IgD-negative memory B cell (primary cell): ENCODE measurements at regions not wholly inside any gene's neighbourhood (a gene's known extent, or its start where the extent isn't known, plus 50 kb on each side); places are given as distances from the start of the nearest gene placed in this dataset.
A peak's percentile ranks its signal among the peaks of the same experiment; 100 is the strongest.

Experiments
- H3K27ac Mint-ChIP-seq, 3 donors: one replicate each; pipeline ENCODE4 v1.8.0; 2020 to 2022; ENCODE audit warnings: mild to moderate bottlenecking in 3 of 3, mixed read lengths in 3 of 3, moderate library complexity in 1 of 3
- H3K27me3 Mint-ChIP-seq: one replicate; pipeline ENCODE4 v1.8.0; 2021; ENCODE audit warnings: mixed read lengths
- H3K36me3 Mint-ChIP-seq: one replicate; pipeline ENCODE4 v1.8.0; 2020; ENCODE audit warnings: mild to moderate bottlenecking, mixed read lengths
- H3K4me1 Mint-ChIP-seq, 3 donors: one replicate each; pipeline ENCODE4 v1.8.0; 2020 to 2022; ENCODE audit warnings: mixed read lengths in 3 of 3, mild to moderate bottlenecking in 1 of 3
- H3K4me3 Mint-ChIP-seq, 4 donors: one replicate each; pipeline ENCODE4 v1.8.0; 2020 to 2022; ENCODE audit warnings: mild to moderate bottlenecking in 4 of 4, mixed read lengths in 4 of 4, moderate library complexity in 3 of 4
- H3K9me3 Mint-ChIP-seq, 3 donors: one replicate each; pipeline ENCODE4 v1.8.0; 2020 to 2021; ENCODE audit warnings: mixed read lengths in 3 of 3, mild to moderate bottlenecking in 1 of 3

DNA sequence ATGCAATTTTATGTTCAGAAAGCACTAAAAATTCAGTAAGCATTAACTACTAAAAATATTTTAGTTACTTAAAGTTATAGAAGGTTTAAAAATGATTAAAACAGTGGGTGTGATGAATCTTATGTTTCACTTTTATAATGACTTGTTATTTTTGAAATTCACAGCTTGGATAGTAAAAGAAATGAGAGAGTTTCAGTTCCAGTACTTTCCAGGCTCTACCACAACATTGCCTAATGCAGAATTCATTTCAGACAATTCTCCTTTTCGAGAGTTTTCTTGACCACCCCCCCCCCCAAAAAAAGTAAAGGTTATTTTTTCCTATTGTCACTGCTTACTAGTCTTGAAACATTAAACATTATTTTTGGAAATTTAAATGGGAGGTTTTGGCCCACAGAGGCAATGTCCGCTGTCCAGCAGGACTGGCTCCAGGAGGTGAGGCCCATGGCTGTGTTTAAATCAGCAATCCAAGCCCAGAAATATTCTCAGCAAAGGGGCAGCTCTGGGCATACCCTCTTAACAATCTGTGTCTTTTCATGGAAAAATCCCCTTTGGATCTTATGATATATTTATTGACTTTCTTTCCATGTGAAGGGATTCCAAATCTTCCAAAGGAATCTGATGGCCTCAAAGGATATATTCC, 519.9 kb downstream of the MAFB start:
- H3K9me3 Mint-ChIP-seq = no peaks in the 10 kb centered on the region

DNA sequence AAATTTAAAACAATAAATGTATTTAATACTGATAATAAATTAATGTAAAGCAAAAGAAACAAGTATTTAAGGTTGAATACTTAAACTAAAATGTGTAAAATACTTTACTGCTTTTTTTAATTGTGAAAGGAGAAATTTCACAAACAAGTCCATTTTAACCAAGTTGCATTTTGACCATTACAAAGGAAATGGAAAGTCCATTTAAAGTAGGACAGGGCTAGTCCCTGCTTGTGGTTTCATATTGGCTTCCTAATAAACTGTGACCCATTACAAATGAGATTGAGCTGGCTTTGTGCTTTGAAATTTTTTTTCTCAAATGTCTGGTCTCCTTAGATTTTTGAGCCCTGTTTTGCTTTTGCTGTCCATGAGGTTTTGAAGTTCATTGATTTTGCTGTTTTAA, 527.6 kb downstream of the MAFB start:
- H3K9me3 Mint-ChIP-seq = no peaks in the 10 kb centered on the region
- no peak overlapping the region for H3K4me3 Mint-ChIP-seq
- H3K27me3 Mint-ChIP-seq = no peaks in the 10 kb centered on the region
- H3K36me3 Mint-ChIP-seq = no peaks in the 10 kb centered on the region
- no peaks in the 10 kb centered on the region for H3K4me1 Mint-ChIP-seq
- H3K27ac Mint-ChIP-seq = no peak overlapping the region

More for the DNA sequence above, 519.9 kb downstream of the MAFB start:
- peak overlapping the region in 1 of 4 donors; percentile 45 for H3K4me3 Mint-ChIP-seq
- no peaks in the 10 kb centered on the region for H3K36me3 Mint-ChIP-seq
- no peak overlapping the region for H3K27ac Mint-ChIP-seq
- H3K27me3 Mint-ChIP-seq = peaks cover 1% of the 10 kb centered on the region
- no peaks in the 10 kb centered on the region for H3K4me1 Mint-ChIP-seq

DNA sequence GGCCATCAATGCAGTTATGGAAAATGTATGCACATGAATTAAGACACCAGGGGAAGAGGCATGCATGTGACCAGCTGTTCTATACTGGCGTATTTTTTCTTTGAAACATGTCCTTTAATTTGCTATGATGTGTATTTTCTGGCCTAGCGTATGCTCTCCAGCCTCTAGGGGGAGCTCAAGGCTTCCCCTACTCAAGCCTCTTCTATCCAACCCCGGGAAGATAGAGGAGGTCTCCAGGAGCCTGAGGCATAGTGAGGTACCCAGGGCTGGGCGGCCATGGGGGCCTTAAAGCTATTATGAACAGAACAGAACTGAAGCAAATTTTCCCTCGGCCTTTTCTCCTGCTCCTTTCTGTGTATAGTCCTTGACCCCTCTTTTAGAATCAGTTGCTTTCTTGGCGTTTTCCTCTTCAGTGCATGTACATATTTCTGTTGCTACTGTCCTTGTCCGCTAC, 528.9 kb downstream of the MAFB start:
- H3K27ac Mint-ChIP-seq = no peak overlapping the region
- no peaks in the 10 kb centered on the region for H3K9me3 Mint-ChIP-seq
- no peaks in the 10 kb centered on the region for H3K27me3 Mint-ChIP-seq
- no peaks in the 10 kb centered on the region for H3K4me1 Mint-ChIP-seq
- no peaks in the 10 kb centered on the region for H3K36me3 Mint-ChIP-seq
- H3K4me3 Mint-ChIP-seq = no peak overlapping the region

DNA sequence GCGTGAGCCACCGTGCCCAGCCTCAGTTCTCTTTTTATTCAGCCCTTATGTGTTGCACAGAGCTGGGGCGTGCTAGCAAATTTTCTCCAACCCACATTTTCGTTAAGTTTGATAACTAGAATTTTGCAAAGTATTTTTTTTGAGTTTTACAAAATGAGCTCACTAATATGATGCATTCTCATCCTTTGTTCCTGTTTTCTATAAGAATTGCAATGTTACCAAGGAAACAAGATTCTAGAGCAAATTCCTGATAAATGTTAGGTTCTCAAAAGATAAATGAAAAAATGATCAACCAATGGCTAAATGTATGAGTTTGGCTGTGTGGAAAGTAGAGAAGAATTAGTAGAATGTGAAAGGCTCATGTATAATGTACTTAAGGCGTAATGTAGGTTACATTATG, 529.8 kb downstream of the MAFB start:
- no peak overlapping the region for H3K27ac Mint-ChIP-seq
- no peaks in the 10 kb centered on the region for H3K4me1 Mint-ChIP-seq
- H3K27me3 Mint-ChIP-seq = peaks cover 5% of the 10 kb centered on the region
- no peak overlapping the region for H3K4me3 Mint-ChIP-seq
- no peaks in the 10 kb centered on the region for H3K36me3 Mint-ChIP-seq
- no peaks in the 10 kb centered on the region for H3K9me3 Mint-ChIP-seq

DNA sequence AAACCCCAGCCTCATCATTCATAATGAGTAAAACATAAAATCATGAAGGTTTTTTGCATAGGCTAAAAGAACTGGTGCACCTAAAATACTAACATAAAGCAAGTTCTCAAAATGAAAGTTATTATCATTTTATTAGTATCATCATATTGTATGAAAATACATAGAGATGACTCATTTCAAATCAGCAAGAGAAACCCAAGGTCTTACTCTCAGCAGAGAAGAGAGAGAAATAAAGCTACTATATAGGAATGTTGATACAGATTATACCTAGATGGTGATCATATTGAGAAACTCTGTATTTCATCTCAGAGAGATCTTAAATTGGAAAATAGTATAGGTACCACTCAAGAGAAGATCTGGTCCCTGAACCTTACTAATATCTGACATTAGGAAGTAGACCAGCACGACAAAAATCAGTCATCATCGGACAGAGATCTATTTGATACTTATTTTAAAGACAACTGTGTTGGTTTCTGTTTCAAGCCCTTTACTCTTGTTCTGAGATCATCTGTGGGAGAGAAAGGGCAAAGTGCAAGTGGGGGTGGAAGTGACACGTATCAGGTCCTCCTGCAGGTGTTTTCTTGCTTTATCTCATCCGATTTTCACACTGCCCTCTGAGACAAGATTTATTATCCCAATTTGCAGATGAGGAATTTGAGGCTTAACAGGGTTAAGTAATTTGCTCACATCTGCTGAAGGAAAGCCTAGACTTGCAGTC, 532.3 kb downstream of the MAFB start:
- no peaks in the 10 kb centered on the region for H3K4me1 Mint-ChIP-seq
- H3K9me3 Mint-ChIP-seq = no peaks in the 10 kb centered on the region
- H3K36me3 Mint-ChIP-seq = no peaks in the 10 kb centered on the region
- no peak overlapping the region for H3K27ac Mint-ChIP-seq
- H3K4me3 Mint-ChIP-seq = no peak overlapping the region
- peaks cover 8% of the 10 kb centered on the region for H3K27me3 Mint-ChIP-seq

DNA sequence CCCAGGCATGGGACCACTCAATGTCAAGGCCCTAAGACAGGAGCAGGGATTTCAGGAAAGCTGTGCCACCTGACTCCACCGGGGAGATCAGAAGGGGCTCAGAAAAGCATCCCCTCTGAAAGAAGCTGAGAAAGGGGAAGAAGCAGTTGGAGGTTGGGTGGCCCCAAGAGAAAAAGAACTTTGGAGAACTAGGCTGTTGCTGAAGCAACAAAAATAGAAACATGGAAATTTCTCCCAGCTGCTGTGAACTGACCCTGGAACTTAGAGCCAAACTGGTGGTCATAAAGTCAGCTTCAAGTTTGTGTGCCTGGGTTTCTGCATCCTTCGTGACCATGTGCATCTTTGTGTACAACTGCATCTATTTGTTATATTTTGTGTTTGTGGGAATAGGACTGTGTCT, 534.5 kb downstream of the MAFB start:
- H3K27ac Mint-ChIP-seq = no peak overlapping the region
- no peaks in the 10 kb centered on the region for H3K9me3 Mint-ChIP-seq
- H3K4me3 Mint-ChIP-seq = peak overlapping the region in 1 of 4 donors; percentile 25
- H3K36me3 Mint-ChIP-seq = no peaks in the 10 kb centered on the region
- H3K27me3 Mint-ChIP-seq = peaks cover 8% of the 10 kb centered on the region
- H3K4me1 Mint-ChIP-seq = no peaks in the 10 kb centered on the region

DNA sequence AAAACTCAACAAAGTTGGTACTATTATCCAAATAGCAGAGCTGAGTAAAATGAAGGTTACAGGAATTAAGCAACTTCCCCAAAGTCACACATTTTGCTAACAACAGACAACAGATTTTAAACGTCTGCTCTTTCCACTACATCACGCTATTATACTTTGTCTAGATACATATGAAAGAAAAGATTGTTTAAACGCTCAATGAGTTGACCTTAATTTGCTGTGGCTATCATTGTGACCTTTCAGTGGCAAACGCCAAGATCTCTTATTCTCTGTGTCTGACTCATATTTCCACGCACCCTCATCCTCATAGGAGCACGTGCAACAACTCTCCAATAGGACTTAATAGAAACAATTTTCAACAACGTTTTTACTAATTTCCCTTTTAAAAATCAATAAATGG, 540.1 kb downstream of the MAFB start:
- no peak overlapping the region for H3K4me3 Mint-ChIP-seq
- H3K27ac Mint-ChIP-seq = no peak overlapping the region
- H3K4me1 Mint-ChIP-seq = no peaks in the 10 kb centered on the region
- H3K9me3 Mint-ChIP-seq = peaks cover 0 to 5% (median 0%) of the 10 kb centered on the region in 3 donors
- H3K27me3 Mint-ChIP-seq = peaks cover 2% of the 10 kb centered on the region
- H3K36me3 Mint-ChIP-seq = no peaks in the 10 kb centered on the region

DNA sequence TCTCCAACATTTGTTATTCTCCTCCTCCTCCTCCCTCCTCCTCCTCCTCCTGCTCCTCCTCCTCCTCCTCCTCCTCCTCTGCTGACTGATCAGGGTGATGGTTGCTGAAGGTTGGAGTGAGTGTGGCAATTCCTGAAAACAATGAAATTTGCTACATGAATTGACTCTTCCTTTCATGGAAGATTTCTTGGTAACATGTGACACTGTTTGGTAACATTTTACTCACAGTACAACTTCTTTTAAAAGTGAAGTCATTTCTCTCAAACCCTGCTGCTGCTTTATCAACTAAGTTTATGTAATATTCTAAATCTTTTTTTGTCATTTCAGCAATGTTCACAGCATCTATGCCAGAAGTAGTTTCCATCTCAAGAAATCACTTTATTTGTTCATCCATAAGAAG, 543.0 kb downstream of the MAFB start:
- no peaks in the 10 kb centered on the region for H3K27me3 Mint-ChIP-seq
- no peaks in the 10 kb centered on the region for H3K36me3 Mint-ChIP-seq
- H3K27ac Mint-ChIP-seq = no peak overlapping the region
- no peak overlapping the region for H3K4me3 Mint-ChIP-seq
- H3K9me3 Mint-ChIP-seq = peaks cover 0 to 5% (median 0%) of the 10 kb centered on the region in 3 donors
- no peaks in the 10 kb centered on the region for H3K4me1 Mint-ChIP-seq

DNA sequence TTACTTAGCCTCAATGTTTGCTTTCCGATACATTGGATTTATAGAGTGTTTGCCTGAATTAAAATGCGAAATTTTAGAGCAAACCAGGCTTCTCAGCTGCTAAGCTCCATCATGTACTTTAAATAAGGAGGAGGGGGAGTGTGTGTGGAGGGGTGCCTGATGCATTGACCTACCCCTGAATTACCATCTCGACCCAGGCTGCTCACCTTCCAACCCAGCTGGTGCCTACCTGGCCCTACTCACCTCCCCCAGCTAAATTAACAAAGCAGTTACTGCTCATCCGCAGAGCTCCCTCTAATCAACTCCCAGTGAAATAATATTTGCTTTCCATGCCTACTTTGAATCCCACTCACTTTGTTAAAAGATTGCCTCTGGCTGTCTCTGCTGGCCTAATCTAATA, 544.5 kb downstream of the MAFB start:
- no peak overlapping the region for H3K27ac Mint-ChIP-seq
- H3K36me3 Mint-ChIP-seq = no peaks in the 10 kb centered on the region
- H3K4me3 Mint-ChIP-seq = no peak overlapping the region
- H3K27me3 Mint-ChIP-seq = peaks cover 3% of the 10 kb centered on the region
- peaks cover 0 to 5% (median 0%) of the 10 kb centered on the region in 3 donors for H3K9me3 Mint-ChIP-seq
- no peaks in the 10 kb centered on the region for H3K4me1 Mint-ChIP-seq

DNA sequence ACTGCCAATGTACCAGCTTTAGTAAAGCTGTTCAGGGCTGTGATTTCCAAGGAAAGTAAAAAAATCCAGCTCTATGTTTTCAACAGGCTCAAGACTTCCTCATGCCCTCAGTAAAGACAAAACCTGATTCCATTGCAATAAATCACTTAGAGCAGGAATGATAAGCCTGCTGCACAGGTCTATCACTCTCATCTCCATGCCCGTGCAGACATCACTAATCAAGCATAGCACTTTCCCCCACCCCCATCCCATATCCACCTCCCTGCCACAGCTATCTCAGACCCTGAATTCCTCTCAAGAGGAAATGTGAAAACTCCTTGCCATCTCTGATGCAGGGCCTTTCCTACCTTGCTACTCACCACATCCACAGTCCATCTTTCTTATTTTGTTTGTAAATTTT, 554.9 kb downstream of the MAFB start:
- Mint-ChIP-seq H3K27me3 (peaks cover 3% of the 10 kb centered on the region), H3K9me3 (peaks cover 0 to 8% (median 4%) of the 10 kb centered on the region in 3 donors), H3K36me3 (peaks cover 2% of the 10 kb centered on the region), H3K4me3 (no peak overlapping the region), H3K4me1 (no peaks in the 10 kb centered on the region), H3K27ac (no peak overlapping the region)

DNA sequence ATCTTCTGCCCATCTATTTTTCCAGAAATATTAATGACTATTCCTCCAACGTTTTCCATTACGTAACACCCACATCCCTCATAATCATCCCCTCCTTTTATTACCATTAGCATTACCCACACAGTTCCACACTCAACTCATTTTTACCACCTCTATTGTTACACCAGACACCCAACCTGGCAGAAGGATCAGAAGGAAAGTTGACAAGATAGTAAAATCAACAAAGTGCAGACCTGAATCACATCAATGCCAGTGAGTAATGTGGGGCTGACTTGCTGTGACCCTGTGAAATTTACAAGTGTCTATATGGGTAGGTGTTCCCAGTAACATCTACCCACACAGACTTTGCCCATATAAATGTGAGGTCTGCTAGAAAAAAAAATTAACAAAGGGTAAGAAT, 568.2 kb downstream of the MAFB start:
- Mint-ChIP-seq H3K4me3 (no peak overlapping the region), H3K36me3 (peaks cover 2% of the 10 kb centered on the region), H3K4me1 (no peaks in the 10 kb centered on the region), H3K27me3 (peaks cover 2% of the 10 kb centered on the region), H3K27ac (no peak overlapping the region), H3K9me3 (no peaks in the 10 kb centered on the region)

DNA sequence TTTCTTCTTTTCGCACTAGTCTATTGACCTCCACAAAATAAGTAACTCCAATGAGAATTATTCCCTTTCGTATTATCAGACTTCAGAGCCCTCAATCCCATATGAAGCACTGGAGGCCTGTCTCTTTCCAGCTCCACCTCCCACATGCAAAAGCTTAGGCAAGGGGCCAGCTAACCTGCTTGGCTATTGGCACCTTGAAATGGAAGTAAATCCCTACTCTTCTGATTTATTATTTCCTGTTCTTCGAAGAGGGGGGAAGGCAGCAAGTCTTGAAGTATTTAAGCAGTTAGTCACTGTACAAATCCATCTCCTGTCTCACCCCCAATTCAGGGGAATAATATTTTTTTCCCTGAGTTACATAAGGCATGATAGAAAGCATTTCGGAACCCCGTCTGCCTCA, 577.8 kb downstream of the MAFB start:
- H3K27ac Mint-ChIP-seq = no peak overlapping the region
- H3K27me3 Mint-ChIP-seq = peaks cover 2% of the 10 kb centered on the region
- H3K4me3 Mint-ChIP-seq = no peak overlapping the region
- H3K36me3 Mint-ChIP-seq = no peaks in the 10 kb centered on the region
- H3K9me3 Mint-ChIP-seq = no peaks in the 10 kb centered on the region
- no peaks in the 10 kb centered on the region for H3K4me1 Mint-ChIP-seq

DNA sequence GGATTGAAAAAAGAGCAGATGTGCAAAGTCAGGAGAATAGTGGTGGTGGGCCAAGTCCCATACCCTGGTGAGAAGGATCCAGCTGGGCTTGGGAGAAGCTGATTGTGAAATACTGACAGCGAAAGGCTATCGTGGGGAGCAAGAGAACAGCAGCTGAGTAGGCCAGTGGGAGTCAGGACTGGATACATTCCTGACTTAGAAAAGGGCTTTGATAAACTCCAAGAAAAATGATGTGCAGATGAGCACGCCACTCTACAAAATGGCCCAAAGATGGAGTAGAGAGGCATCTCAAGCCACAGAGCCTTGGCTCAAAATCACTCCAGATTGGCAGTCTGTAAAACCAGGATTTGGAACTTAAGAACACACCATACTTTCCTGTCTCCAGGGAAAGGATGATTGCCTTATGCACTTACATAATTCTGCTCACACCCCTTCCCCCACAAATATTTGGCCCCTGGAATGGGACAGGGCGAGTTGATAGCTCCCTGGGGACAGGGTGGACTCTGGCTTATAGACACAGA, 578.7 kb downstream of the MAFB start:
- Mint-ChIP-seq H3K36me3 (no peaks in the 10 kb centered on the region), H3K27me3 (peaks cover 2% of the 10 kb centered on the region), H3K9me3 (no peaks in the 10 kb centered on the region), H3K27ac (no peak overlapping the region), H3K4me3 (no peak overlapping the region), H3K4me1 (no peaks in the 10 kb centered on the region)

DNA sequence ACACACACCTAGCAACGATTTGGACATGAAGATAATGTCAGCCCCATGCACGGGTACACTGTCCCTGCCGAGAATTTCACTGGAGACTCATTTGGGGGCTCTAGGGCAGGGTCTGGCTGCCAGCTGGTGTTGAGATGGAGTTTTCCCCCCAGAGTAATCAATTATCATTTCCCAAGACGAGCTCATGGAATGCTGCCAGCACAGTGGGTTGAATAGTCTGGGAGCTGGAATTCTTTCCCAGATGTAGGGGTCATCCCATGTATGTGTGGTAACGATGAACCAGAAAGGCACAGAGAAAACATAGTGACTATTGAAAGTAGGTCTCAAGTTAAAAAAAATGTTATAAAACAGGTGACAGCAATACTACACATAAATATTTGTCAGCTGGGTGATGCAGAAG, 579.9 kb downstream of the MAFB start:
- Mint-ChIP-seq H3K36me3 (no peaks in the 10 kb centered on the region), H3K4me3 (no peak overlapping the region), H3K4me1 (no peaks in the 10 kb centered on the region), H3K27ac (no peak overlapping the region), H3K9me3 (no peaks in the 10 kb centered on the region), H3K27me3 (peaks cover 2% of the 10 kb centered on the region)

DNA sequence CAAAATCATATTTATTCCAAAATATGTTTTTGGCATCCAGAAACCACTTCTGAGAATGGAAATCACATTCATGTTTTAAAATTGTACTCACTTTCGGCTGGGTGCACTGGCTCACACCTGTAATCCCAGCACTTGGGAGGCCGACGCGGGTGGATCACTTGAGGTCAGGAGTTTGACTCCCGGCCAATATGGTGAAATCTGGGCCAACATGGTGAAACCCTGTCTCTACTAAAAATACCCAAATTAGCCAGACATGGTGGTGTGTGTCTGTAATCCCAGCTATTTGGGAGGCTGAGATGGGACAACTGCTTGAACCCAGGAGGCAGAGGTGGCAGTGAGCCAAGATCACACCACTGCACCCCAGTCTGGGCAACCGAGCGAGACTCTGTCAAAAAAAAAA, 580.7 kb downstream of the MAFB start:
- H3K9me3 Mint-ChIP-seq = no peaks in the 10 kb centered on the region
- no peaks in the 10 kb centered on the region for H3K4me1 Mint-ChIP-seq
- H3K36me3 Mint-ChIP-seq = no peaks in the 10 kb centered on the region
- H3K27me3 Mint-ChIP-seq = no peaks in the 10 kb centered on the region
- no peak overlapping the region for H3K4me3 Mint-ChIP-seq
- no peak overlapping the region for H3K27ac Mint-ChIP-seq

DNA sequence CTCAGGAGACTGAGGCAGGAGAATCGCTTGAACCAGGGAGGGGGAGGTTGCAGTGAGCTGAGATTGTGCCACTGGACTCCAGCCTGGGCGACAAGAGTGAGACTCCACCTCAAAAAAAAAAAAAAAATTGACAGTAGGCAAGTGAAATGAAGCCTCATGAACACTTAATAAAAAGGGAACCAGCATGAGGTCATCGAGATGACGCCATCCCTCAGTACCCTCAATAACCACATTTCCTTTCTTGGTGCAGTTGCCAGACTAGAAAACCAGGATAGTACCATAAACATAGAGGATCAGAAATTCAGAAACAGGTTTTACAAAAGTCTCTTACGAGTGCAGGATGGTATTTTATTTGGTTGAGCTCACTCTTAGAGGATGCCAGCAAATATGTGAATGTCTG, 584.1 kb downstream of the MAFB start:
- Mint-ChIP-seq H3K9me3 (no peaks in the 10 kb centered on the region), H3K36me3 (no peaks in the 10 kb centered on the region), H3K27me3 (no peaks in the 10 kb centered on the region), H3K4me1 (no peaks in the 10 kb centered on the region), H3K27ac (no peak overlapping the region), H3K4me3 (no peak overlapping the region)
